H9 (cell line): ENCODE measurements at regions not wholly inside any gene's neighbourhood (a gene's known extent, or its start where the extent isn't known, plus 50 kb on each side); places are given as distances from the start of the nearest gene placed in this dataset.

Source experiments
- DNase-seq: peaks from one replicate; pipeline ENCODE4 v3.0.0-alpha.2; 2017
- H2AFZ ChIP-seq: one replicate; pipeline ENCODE4 v1.6.1; 2013; ENCODE audit warnings: mild to moderate bottlenecking, low read length, control low read depth, moderate library complexity
- H2AK5ac ChIP-seq: 2 replicates; pipeline ENCODE4 v1.6.1; 2013; ENCODE audit warnings: low read length, control low read depth, mixed read lengths; ENCODE audit not compliant: insufficient read length
- H2BK120ac ChIP-seq: one replicate; pipeline ENCODE4 v1.6.1; 2013; ENCODE audit warnings: low read depth, mild to moderate bottlenecking, low read length, control low read depth, inconsistent platforms; ENCODE audit not compliant: poor library complexity, severe bottlenecking
- H2BK12ac ChIP-seq: 2 replicates; pipeline ENCODE4 v1.6.1; 2013; ENCODE audit warnings: low read length, control low read depth, mixed read lengths, low read depth; ENCODE audit not compliant: insufficient read length
- H2BK15ac ChIP-seq: 2 replicates; pipeline ENCODE4 v1.6.1; 2013; ENCODE audit warnings: low read depth, low read length, control low read depth
- H2BK20ac ChIP-seq: one replicate; pipeline ENCODE4 v1.6.1; 2013; ENCODE audit warnings: low read depth, mild to moderate bottlenecking, low read length, control low read depth, inconsistent platforms; ENCODE audit not compliant: poor library complexity, severe bottlenecking
- H2BK5ac ChIP-seq: 2 replicates; pipeline ENCODE4 v1.6.1; 2013; ENCODE audit warnings: low read length, control low read depth, mixed read lengths; ENCODE audit not compliant: insufficient read length
- H3K14ac ChIP-seq: 2 replicates; pipeline ENCODE4 v1.6.1; 2013; ENCODE audit warnings: low read length, control low read depth; ENCODE audit not compliant: insufficient read depth
- H3K18ac ChIP-seq: 2 replicates; pipeline ENCODE4 v1.6.1; 2013; ENCODE audit warnings: low read depth, mild to moderate bottlenecking, mixed read lengths, low read length, control low read depth; ENCODE audit not compliant: insufficient read length
- H3K23ac ChIP-seq: 2 replicates; pipeline ENCODE4 v1.6.1; 2013; ENCODE audit warnings: low read length, control low read depth, mixed read lengths, low read depth; ENCODE audit not compliant: insufficient read length
- H3K23me2 ChIP-seq: 2 replicates; pipeline ENCODE4 v1.6.1; 2013; ENCODE audit warnings: low read depth, mild to moderate bottlenecking, mixed read lengths, low read length, control low read depth; ENCODE audit not compliant: insufficient read length, poor library complexity, severe bottlenecking
- H3K27ac ChIP-seq: 2 replicates; pipeline ENCODE4 v1.5.1; 2013; ENCODE audit warnings: low read length, control low read depth, mixed read lengths, low read depth; ENCODE audit not compliant: insufficient read length
- H3K27me3 ChIP-seq: 2 replicates; pipeline ENCODE4 v1.6.1; 2013; ENCODE audit warnings: low read length, control low read depth, inconsistent platforms; ENCODE audit not compliant: insufficient read depth
- H3K4ac ChIP-seq: 2 replicates; pipeline ENCODE4 v1.6.1; 2013; ENCODE audit warnings: low read depth, mild to moderate bottlenecking, control low read depth, inconsistent platforms, low read length, moderate library complexity
- H3K4me1 ChIP-seq: 2 replicates; pipeline ENCODE4 v1.6.1; 2013; ENCODE audit warnings: low read length, control low read depth, inconsistent platforms; ENCODE audit not compliant: insufficient read depth
- H3K4me2 ChIP-seq: 2 replicates; pipeline ENCODE4 v1.6.1; 2013; ENCODE audit warnings: low read length, control low read depth, mixed read lengths; ENCODE audit not compliant: insufficient read length, insufficient read depth
- H3K56ac ChIP-seq: 2 replicates; pipeline ENCODE4 v1.6.1; 2013; ENCODE audit warnings: low read depth, mild to moderate bottlenecking, mixed read lengths, low read length, control low read depth; ENCODE audit not compliant: insufficient read length
- H3K79me1 ChIP-seq: 2 replicates; pipeline ENCODE4 v1.6.1; 2013; ENCODE audit warnings: low read depth, mild to moderate bottlenecking, moderate library complexity, low read length, control low read depth, inconsistent platforms; ENCODE audit not compliant: insufficient read depth, poor library complexity, severe bottlenecking
- H3K79me2 ChIP-seq: 2 replicates; pipeline ENCODE4 v1.6.1; 2013; ENCODE audit warnings: low read length, control low read depth, inconsistent platforms; ENCODE audit not compliant: insufficient read depth
- H3K9ac ChIP-seq: 2 replicates; pipeline ENCODE4 v1.6.1; 2013; ENCODE audit warnings: low read length, control low read depth, mixed read lengths; ENCODE audit not compliant: insufficient read length; ENCODE audit errors: extremely low read depth
- H3K9me3 ChIP-seq: one replicate; pipeline ENCODE4 v1.6.1; 2013; ENCODE audit warnings: low read depth, low read length, inconsistent platforms; ENCODE audit not compliant: control insufficient read depth
- H3T11ph ChIP-seq: one replicate; pipeline ENCODE4 v1.6.1; 2013; ENCODE audit warnings: mild to moderate bottlenecking, low read length, control low read depth, inconsistent platforms
- H4K20me1 ChIP-seq: one replicate; pipeline ENCODE4 v1.6.1; 2013; ENCODE audit not compliant: control insufficient read depth, insufficient read length, insufficient read depth
- H4K5ac ChIP-seq: 2 replicates; pipeline ENCODE4 v1.6.1; 2013; ENCODE audit warnings: low read depth, mild to moderate bottlenecking, mixed read lengths, low read length, control low read depth; ENCODE audit not compliant: insufficient read length
- H4K8ac ChIP-seq: replicated peaks from 2 replicates; pipeline ENCODE4 v1.6.1; 2013; ENCODE audit warnings: low read length, control low read depth, mixed read lengths, low read depth; ENCODE audit not compliant: insufficient read length
- H4K91ac ChIP-seq: 2 replicates; pipeline ENCODE4 v1.6.1; 2013; ENCODE audit warnings: low read depth, mild to moderate bottlenecking, moderate library complexity, mixed read lengths, low read length, control low read depth; ENCODE audit not compliant: insufficient read length
- H3K27ac Mint-ChIP-seq, 3 experiments: 2 replicates in 2 of 3; 3 replicates in 1 of 3; pipeline ENCODE4 v1.8.0; 2020 to 2021; ENCODE audit warnings: mixed read lengths in 3 of 3, mild to moderate bottlenecking in 1 of 3, moderate library complexity in 1 of 3
- H3K27me3 Mint-ChIP-seq: 2 replicates; pipeline ENCODE4 v1.8.0; 2021; ENCODE audit warnings: low read depth, mild to moderate bottlenecking, moderate library complexity, mixed read lengths
- H3K36me3 Mint-ChIP-seq, 3 experiments: 2 replicates in 2 of 3; 3 replicates in 1 of 3; pipeline ENCODE4 v1.8.0; 2020 to 2021; ENCODE audit warnings: low read depth in 3 of 3, mixed read lengths in 3 of 3; ENCODE audit not compliant: insufficient read depth in 1 of 3
- H3K4me1 Mint-ChIP-seq, 2 experiments: 2 replicates each; pipeline ENCODE4 v1.8.0; 2020; ENCODE audit warnings: mixed read lengths in 2 of 2
- H3K4me3 Mint-ChIP-seq, 2 experiments: 2 replicates in 1 of 2; 3 replicates in 1 of 2; pipeline ENCODE4 v1.8.0; 2020 to 2021; ENCODE audit warnings: mild to moderate bottlenecking in 2 of 2, mixed read lengths in 2 of 2, moderate library complexity in 1 of 2
- H3K9me3 Mint-ChIP-seq, 2 experiments: 2 replicates in 1 of 2; 3 replicates in 1 of 2; pipeline ENCODE4 v1.8.0; 2020; ENCODE audit warnings: mild to moderate bottlenecking in 2 of 2, mixed read lengths in 2 of 2, moderate library complexity in 1 of 2
- WGBS: extraction: QIAGEN DNeasy Blood & Tissue Kit; methylation state at CpG from one replicate; pipeline ENCODE4 v1.1.7; 2013; ENCODE audit warnings: missing lambda C conversion rate, low lambda C conversion rate, mixed read lengths; ENCODE audit not compliant: insufficient read length; ENCODE audit errors: extremely low coverage; 5-methylcytosine and 5-hydroxymethylcytosine counted together
- TF ChIP-seq, protein P1 (sequence below): fragments of 200-600 bp; sonication (generic); conservative IDR thresholded peaks from 3 replicates; pipeline ENCODE4 v1.8.0; 2021; ENCODE audit warnings: antibody characterized with exemption, mild to moderate bottlenecking

DNA sequence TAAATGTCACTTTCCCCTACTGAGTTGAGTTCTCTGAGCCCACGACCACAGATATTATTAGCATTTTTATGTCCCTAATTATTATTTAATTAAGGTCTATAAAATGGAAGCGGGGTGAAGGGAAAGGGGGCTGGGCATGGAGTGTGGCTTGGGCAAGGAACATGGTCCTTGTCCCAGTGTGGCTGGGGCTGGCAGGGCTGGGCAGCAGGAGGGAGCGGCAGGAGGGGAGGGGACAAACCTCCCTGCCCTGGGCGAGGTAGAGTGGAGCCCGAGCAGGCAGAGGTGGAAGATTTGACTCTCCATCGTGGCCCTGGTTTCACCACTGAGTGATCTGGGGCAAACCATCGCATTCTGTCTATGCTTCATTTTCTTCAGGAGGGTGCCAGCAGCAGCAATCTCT, 402.9 kb upstream of the C2CD4B start:
- no peaks in the 10 kb centered on the region for H3K9me3 ChIP-seq
- no peaks in the 10 kb centered on the region for H3K9me3 Mint-ChIP-seq
- peaks cover 11 to 21% of the 10 kb centered on the region in 2 experiments for H3K4me1 Mint-ChIP-seq
- no peak overlapping the region for H2AK5ac ChIP-seq
- H3K79me1 ChIP-seq: no peaks in the 10 kb centered on the region
- no peak overlapping the region for H4K8ac ChIP-seq
- no peaks in the 10 kb centered on the region; the same call in 1 of the 2 replicates for H3K27me3 Mint-ChIP-seq
- no peak overlapping the region for H3K9ac ChIP-seq
- no peaks in the 10 kb centered on the region for H3K4me1 ChIP-seq
- no peak overlapping the region for H2BK120ac ChIP-seq
- no peak overlapping the region for H3K27ac ChIP-seq
- no peak overlapping the region for H4K91ac ChIP-seq
- H4K20me1 ChIP-seq: no peaks in the 10 kb centered on the region
- H2AFZ ChIP-seq: no peak overlapping the region
- no peak for DNase-seq
- H3K79me2 ChIP-seq: no peaks in the 10 kb centered on the region
- TF ChIP-seq, protein P1, sequence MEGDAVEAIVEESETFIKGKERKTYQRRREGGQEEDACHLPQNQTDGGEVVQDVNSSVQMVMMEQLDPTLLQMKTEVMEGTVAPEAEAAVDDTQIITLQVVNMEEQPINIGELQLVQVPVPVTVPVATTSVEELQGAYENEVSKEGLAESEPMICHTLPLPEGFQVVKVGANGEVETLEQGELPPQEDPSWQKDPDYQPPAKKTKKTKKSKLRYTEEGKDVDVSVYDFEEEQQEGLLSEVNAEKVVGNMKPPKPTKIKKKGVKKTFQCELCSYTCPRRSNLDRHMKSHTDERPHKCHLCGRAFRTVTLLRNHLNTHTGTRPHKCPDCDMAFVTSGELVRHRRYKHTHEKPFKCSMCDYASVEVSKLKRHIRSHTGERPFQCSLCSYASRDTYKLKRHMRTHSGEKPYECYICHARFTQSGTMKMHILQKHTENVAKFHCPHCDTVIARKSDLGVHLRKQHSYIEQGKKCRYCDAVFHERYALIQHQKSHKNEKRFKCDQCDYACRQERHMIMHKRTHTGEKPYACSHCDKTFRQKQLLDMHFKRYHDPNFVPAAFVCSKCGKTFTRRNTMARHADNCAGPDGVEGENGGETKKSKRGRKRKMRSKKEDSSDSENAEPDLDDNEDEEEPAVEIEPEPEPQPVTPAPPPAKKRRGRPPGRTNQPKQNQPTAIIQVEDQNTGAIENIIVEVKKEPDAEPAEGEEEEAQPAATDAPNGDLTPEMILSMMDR: no peak
- H3K23ac ChIP-seq: no peak overlapping the region
- no peak overlapping the region for H2BK12ac ChIP-seq
- no peak overlapping the region for H3K4me3 Mint-ChIP-seq
- H3K4ac ChIP-seq: no peak overlapping the region
- no peak overlapping the region for H3K56ac ChIP-seq
- H2BK5ac ChIP-seq: no peak overlapping the region
- no peak overlapping the region for H3K14ac ChIP-seq
- no peaks in the 10 kb centered on the region for H3K27me3 ChIP-seq
- no peaks in the 10 kb centered on the region for H3K36me3 Mint-ChIP-seq
- no peak overlapping the region for H3K27ac Mint-ChIP-seq
- H3K4me2 ChIP-seq: no peak overlapping the region
- no peak overlapping the region for H3T11ph ChIP-seq
- H2BK20ac ChIP-seq: no peak overlapping the region
- H2BK15ac ChIP-seq: no peak overlapping the region
- H3K23me2 ChIP-seq: no peaks in the 10 kb centered on the region
- H4K5ac ChIP-seq: no peak overlapping the region
- no peak overlapping the region for H3K18ac ChIP-seq
- no CpG with 5 or more reads among the region's 7 CpGs for WGBS
